BLaER1 treated with 17β-estradiol and CSF1 and Interleukin-3, amounts not matched to agents 10 nM and 100 nM (cell line): ENCODE measurements at regions not wholly inside any gene's neighbourhood (a gene's known extent, or its start where the extent isn't known, plus 50 kb on each side); places are given as distances from the start of the nearest gene placed in this dataset.

Source experiments
- H3K27ac ChIP-seq, 11 experiments: shearing (Covaris generic); formaldehyde crosslinking; 2 replicates each; pipeline ENCODE4 v1.8.1; 2022
- H3K27me3 ChIP-seq, 11 experiments: shearing (Covaris generic); formaldehyde crosslinking; 2 replicates each; pipeline ENCODE4 v1.8.1; 2022
- H3K36me3 ChIP-seq, 11 experiments: shearing (Covaris generic); formaldehyde crosslinking; 2 replicates each; pipeline ENCODE4 v1.8.1; 2022
- H3K4me1 ChIP-seq, 10 experiments: shearing (Covaris generic); formaldehyde crosslinking; 2 replicates each; pipeline ENCODE4 v1.8.1; 2022
- H3K4me2 ChIP-seq, 11 experiments: shearing (Covaris generic); formaldehyde crosslinking; 2 replicates each; pipeline ENCODE4 v1.8.1; 2022
- H3K4me3 ChIP-seq, 10 experiments: shearing (Covaris generic); formaldehyde crosslinking; 2 replicates each; pipeline ENCODE4 v1.8.1; 2022
- H3K9ac ChIP-seq, 11 experiments: shearing (Covaris generic); formaldehyde crosslinking; 2 replicates each; pipeline ENCODE4 v1.8.1; 2022
- H3K9me3 ChIP-seq, 11 experiments: shearing (Covaris generic); formaldehyde crosslinking; replicated peaks in 1 of 11; 2 replicates each; pipeline ENCODE4 v1.8.1; 2022
- H4K20me1 ChIP-seq, 11 experiments: shearing (Covaris generic); formaldehyde crosslinking; 2 replicates each; pipeline ENCODE4 v1.8.1; 2022
- Cebpa-rat ChIP-seq, 11 experiments: shearing (Covaris generic); IDR thresholded peaks; 2 replicates each; pipeline ENCODE4 v1.8.1; 2022

DNA sequence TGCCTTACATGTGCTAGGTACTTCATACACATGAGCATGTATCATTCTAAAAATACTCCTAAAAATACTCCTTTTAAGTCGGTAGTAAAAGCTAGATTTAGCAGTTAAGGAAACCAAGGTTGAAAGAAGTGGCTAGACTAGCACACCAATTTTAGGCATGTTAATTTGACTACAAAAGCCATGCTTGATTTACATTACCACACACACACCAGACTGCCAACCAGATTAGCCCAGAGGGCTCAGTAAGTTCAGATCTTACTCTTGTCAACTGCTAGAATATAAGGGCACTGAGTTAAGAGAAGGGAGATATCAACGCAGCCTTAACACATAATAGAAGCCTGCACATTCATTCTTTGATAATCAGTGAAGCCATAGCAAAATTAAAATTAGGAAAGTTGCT lies 117.9 kb downstream of the MID1IP1 start:
- H3K27me3 ChIP-seq: no peaks in the 10 kb centered on the region
- H3K27ac ChIP-seq: no peak overlapping the region
- no peaks in the 10 kb centered on the region for H4K20me1 ChIP-seq
- no peak overlapping the region for H3K4me3 ChIP-seq
- no peaks in the 10 kb centered on the region for H3K36me3 ChIP-seq
- H3K9me3 ChIP-seq: peaks cover 0 to 7% (median 2%) of the 10 kb centered on the region in 11 experiments; a peak in 8 of 22 replicates
- TF ChIP-seq Cebpa-rat (IDR thresholded peaks at IDR 0.05): no peak
- no peak overlapping the region for H3K9ac ChIP-seq
- H3K4me1 ChIP-seq: peaks cover 0 to 17% (median 4%) of the 10 kb centered on the region in 10 experiments; a peak in 8 of 20 replicates
- no peak overlapping the region for H3K4me2 ChIP-seq

DNA sequence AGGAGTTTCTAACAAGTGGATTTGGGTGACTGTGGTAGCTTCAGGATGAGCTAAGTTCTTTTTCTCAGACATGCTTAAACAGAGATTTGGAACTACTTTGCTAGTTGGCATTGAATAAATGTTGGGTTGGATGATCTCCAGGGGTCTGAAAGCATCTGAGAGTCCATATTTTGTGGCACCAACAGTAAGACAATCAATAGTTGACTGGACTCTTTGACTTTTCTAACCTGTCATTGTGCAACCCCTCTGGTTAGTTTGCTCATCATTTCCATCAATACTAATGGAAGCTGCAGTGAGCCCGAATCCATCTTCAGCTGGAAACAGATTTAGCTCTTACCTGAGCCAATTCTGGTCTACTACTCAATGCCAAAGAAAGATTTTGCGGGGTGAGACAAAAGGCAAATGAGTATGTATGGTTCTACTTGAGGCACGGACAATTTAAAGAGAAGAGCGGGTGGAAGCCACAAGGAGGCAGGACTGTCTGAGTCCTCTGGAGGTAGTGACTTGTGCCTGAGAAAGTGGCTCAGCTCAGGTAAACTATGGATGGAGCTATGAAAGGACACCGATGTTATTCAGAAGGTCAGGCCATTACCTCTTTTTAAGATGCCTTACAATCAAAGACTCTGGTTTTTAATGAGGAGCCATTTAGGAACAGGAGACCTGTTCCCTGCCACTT lies 118.7 kb downstream of the MID1IP1 start:
- no peak for TF ChIP-seq Cebpa-rat (IDR thresholded peaks at IDR 0.05)
- Histone ChIP-seq H3K4me2 (no peak overlapping the region), H3K9ac (no peak overlapping the region), H3K4me1 (peaks cover 0 to 17% (median 4%) of the 10 kb centered on the region in 10 experiments; a peak in 8 of 20 replicates), H3K27me3 (no peaks in the 10 kb centered on the region), H3K27ac (no peak overlapping the region), H3K9me3 (0 out of 22 replicates have a peak, but pooled peaks cover 0 to 7% (median 0%) of the 10 kb centered on the region in 11 experiments), H4K20me1 (no peaks in the 10 kb centered on the region), H3K36me3 (no peaks in the 10 kb centered on the region), H3K4me3 (no peak overlapping the region)

DNA sequence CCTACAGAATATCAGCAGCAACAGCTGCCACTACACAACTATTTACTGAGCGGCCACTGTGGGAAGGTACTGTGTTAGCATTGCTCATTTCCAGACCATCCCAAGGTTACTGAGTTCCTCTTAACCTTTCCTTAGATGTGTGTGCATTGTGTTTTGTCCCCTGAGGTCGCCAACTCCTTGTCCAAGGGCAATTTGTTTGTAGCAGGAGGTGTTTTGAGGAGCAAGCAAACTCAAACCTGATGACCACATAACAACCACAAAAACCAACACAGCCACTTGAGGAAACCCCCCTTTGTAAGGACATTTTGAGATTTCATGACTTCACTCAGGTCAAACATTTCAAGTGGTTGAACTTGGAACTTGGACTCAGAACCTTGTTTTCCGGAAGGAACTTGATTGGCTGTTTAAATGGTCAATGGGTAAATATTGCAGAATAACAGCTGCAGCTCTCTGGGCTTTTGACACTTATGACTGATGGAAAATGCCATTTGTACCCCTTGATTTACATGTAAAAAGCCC lies 122.3 kb downstream of the MID1IP1 start:
- H3K4me3 ChIP-seq: no peak overlapping the region
- no peak overlapping the region for H3K9ac ChIP-seq
- H3K36me3 ChIP-seq: no peaks in the 10 kb centered on the region
- no peaks in the 10 kb centered on the region for H3K27me3 ChIP-seq
- H3K4me2 ChIP-seq: no peak overlapping the region
- H3K27ac ChIP-seq: no peak overlapping the region
- TF ChIP-seq Cebpa-rat (IDR thresholded peaks at IDR 0.05): no peak
- no peaks in the 10 kb centered on the region for H3K4me1 ChIP-seq
- H3K9me3 ChIP-seq: peaks cover 0 to 7% (median 0%) of the 10 kb centered on the region in 11 experiments; a peak in 1 of 22 replicates
- no peaks in the 10 kb centered on the region for H4K20me1 ChIP-seq

DNA sequence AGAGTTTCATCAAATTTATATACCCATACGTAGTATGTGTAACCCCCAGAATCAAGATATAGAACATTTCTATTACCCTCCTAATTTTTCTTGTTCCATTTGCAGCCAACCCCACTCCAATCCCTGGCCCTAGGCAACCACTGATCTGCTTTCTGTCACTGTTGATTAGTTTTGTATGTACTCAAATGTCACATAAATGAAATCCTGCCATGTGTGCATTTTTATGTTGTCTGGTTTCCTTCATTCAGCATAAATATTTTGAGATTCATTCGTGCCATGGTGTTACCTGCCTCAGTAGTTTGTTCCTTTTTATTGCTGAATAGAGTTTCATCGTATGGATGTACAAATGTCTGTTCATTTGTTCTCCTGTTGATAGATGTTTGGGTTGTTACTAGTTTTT lies 126.3 kb downstream of the MID1IP1 start:
- H3K9ac ChIP-seq: no peak overlapping the region
- H4K20me1 ChIP-seq: no peaks in the 10 kb centered on the region
- H3K9me3 ChIP-seq: peaks cover 0 to 7% (median 0%) of the 10 kb centered on the region in 11 experiments; a peak in 2 of 22 replicates
- H3K4me3 ChIP-seq: no peak overlapping the region
- TF ChIP-seq Cebpa-rat (IDR thresholded peaks at IDR 0.05): no peak
- H3K36me3 ChIP-seq: no peaks in the 10 kb centered on the region
- no peak overlapping the region for H3K27ac ChIP-seq
- H3K4me2 ChIP-seq: no peak overlapping the region
- H3K4me1 ChIP-seq: no peaks in the 10 kb centered on the region
- no peaks in the 10 kb centered on the region for H3K27me3 ChIP-seq

DNA sequence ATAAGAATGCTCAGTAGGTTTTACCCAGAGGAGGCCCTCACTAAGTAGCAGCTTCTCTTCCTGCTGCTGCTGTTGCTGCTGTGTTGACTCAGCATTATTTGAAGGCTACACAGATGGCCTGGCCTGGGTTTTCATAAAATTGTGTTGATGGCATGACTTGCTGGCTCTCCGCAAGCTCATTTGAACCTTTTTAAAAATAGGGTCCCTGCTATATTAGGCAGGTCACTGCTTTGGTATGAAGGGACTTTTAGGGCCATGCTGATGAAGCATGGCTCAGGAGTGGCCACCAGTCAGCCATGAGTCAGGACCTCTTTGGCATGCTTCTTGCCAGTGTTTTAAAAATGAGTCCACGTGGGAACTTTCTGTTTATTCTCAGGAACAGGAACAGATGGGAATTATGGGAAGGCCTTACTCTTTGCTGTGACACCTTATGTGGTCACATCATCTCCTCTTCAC lies 128.7 kb downstream of the MID1IP1 start:
- Histone ChIP-seq H3K27me3 (no peaks in the 10 kb centered on the region), H3K9me3 (peaks cover 0 to 3% (median 0%) of the 10 kb centered on the region in 11 experiments; a peak in 3 of 22 replicates), H3K4me2 (no peak overlapping the region), H3K27ac (no peak overlapping the region), H3K4me3 (no peak overlapping the region), H3K9ac (no peak overlapping the region), H4K20me1 (no peaks in the 10 kb centered on the region), H3K4me1 (no peaks in the 10 kb centered on the region), H3K36me3 (no peaks in the 10 kb centered on the region)
- no peak for TF ChIP-seq Cebpa-rat (IDR thresholded peaks at IDR 0.05)

DNA sequence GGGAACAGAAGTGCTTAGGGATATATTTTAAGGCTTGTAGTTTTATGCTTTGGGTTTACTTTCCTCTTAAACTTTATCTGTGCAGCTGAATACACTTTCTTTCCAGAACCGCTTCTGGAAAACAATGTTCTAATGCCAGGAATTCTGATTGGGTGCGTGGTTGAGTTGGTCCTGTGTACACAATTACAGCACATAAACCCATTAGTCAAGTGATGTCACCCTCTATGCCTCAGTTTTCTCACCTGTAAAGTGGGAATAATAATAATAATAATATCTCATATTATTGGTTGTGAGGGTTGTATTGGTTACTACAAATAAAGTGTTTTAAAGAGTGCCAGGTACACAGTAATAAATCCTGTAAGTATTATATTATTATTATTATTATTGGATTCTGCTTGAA lies 129.2 kb downstream of the MID1IP1 start:
- H3K4me2 ChIP-seq: no peak overlapping the region
- no peak overlapping the region for H3K27ac ChIP-seq
- peaks cover 0 to 6% (median 0%) of the 10 kb centered on the region in 11 experiments; a peak in 3 of 22 replicates for H3K9me3 ChIP-seq
- H4K20me1 ChIP-seq: no peaks in the 10 kb centered on the region
- no peaks in the 10 kb centered on the region for H3K27me3 ChIP-seq
- H3K4me3 ChIP-seq: no peak overlapping the region
- no peak for TF ChIP-seq Cebpa-rat (IDR thresholded peaks at IDR 0.05)
- H3K4me1 ChIP-seq: no peaks in the 10 kb centered on the region
- H3K36me3 ChIP-seq: no peaks in the 10 kb centered on the region
- no peak overlapping the region for H3K9ac ChIP-seq

DNA sequence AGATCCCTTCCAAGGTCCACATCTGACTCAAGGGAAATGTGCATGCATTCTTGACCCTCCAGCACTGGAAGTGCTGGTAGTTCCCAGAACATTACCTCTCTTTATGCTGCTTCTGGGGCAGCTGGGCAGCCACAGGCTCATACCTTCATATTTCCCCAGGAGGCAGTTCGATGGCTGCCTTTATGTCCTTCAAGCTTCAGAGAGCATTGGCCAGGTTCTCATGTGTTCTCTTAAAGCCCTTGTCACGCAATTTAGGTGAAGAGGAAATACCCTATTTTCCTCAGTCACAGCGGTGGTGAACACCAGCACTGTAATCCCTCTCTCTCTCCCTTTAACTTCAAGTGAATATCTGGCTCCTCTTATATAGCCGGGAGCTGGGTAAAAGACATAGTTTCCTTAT lies 134.3 kb downstream of the MID1IP1 start:
- Histone ChIP-seq H3K27ac (no peak overlapping the region), H3K36me3 (no peaks in the 10 kb centered on the region)
- TF ChIP-seq Cebpa-rat (IDR thresholded peaks at IDR 0.05): no peak

DNA sequence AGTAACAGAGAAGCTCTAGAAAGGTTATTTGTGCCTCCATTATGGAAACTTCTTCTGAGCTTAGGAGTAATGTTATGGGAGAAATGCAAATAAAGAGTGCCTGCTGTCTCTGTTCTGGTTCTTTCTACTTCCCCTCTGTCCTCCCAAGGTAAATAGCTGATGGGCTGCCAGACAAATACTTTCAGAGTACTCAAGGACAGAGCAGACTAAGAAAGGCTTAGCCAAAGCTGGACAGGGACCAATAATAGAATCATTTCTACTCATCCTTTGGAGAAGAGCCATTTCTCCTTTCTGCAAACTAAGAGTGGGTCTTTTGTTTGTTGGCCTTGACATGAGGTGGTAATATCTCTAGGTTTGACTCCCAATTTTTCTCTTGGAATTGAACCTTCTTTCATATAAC lies 136.1 kb downstream of the MID1IP1 start:
- no peak for TF ChIP-seq Cebpa-rat (IDR thresholded peaks at IDR 0.05)
- H3K4me3 ChIP-seq: no peak overlapping the region
- no peaks in the 10 kb centered on the region for H4K20me1 ChIP-seq
- H3K9me3 ChIP-seq: peaks cover 0 to 25% (median 16%) of the 10 kb centered on the region in 11 experiments; a peak in 12 of 22 replicates
- no peak overlapping the region for H3K27ac ChIP-seq
- H3K9ac ChIP-seq: no peak overlapping the region
- H3K36me3 ChIP-seq: no peaks in the 10 kb centered on the region
- H3K4me2 ChIP-seq: no peak overlapping the region
- H3K4me1 ChIP-seq: no peaks in the 10 kb centered on the region
- H3K27me3 ChIP-seq: no peaks in the 10 kb centered on the region

More for the DNA sequence above, 134.3 kb downstream of the MID1IP1 start:
- Histone ChIP-seq H3K9ac (no peak overlapping the region), H3K9me3 (peaks cover 0 to 9% (median 3%) of the 10 kb centered on the region in 11 experiments; a peak in 3 of 22 replicates), H3K27me3 (no peaks in the 10 kb centered on the region), H3K4me1 (no peaks in the 10 kb centered on the region), H3K4me3 (no peak overlapping the region), H4K20me1 (no peaks in the 10 kb centered on the region), H3K4me2 (no peak overlapping the region)

DNA sequence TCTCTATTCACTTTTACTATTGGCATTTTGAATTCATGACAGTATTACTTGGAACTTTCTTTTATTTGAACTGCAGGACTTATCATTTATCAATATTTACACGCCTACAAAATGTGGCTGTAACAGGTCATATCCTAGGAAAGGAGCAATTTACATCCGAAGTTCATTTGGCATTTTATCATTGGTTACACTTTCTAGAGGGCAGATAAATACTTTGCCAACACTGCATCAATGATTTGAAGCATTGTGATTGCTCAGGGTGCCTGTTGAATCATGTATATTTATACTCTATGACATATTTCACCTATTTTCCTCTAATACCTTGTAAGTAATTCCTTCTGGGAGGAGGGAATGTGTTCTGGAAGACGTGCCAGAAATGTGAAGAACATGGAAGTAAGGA lies 136.7 kb downstream of the MID1IP1 start:
- H3K9me3 ChIP-seq: peaks cover 2 to 30% (median 21%) of the 10 kb centered on the region in 11 experiments
- no peak overlapping the region for H3K4me3 ChIP-seq
- no peaks in the 10 kb centered on the region for H3K36me3 ChIP-seq
- no peak overlapping the region for H3K27ac ChIP-seq
- H3K27me3 ChIP-seq: no peaks in the 10 kb centered on the region
- H3K4me1 ChIP-seq: no peaks in the 10 kb centered on the region
- no peak overlapping the region for H3K9ac ChIP-seq
- TF ChIP-seq Cebpa-rat (IDR thresholded peaks at IDR 0.05): no peak
- no peak overlapping the region for H3K4me2 ChIP-seq
- no peaks in the 10 kb centered on the region for H4K20me1 ChIP-seq

DNA sequence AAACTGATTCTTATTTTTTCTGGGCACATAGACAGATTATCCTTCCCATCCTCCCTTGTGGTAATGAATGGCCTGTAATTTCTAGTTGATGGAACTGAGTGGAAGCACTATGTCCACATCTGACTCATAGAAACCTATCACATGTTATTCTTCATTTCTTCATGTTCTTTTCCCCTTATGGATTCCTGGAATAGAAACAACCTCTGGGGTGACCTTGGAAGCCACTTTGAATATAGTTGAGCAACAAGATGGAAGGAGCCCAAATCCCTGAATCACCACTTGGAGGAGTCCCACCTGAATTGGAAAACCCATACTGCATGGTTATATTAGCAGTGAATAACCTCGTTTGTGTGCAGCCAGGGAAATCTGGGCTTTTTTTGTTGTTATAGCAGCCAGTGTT lies 137.8 kb downstream of the MID1IP1 start:
- Histone ChIP-seq H3K4me2 (no peak overlapping the region), H3K9ac (no peak overlapping the region), H4K20me1 (no peaks in the 10 kb centered on the region), H3K4me1 (no peaks in the 10 kb centered on the region), H3K36me3 (no peaks in the 10 kb centered on the region), H3K4me3 (no peak overlapping the region), H3K27ac (no peak overlapping the region), H3K27me3 (no peaks in the 10 kb centered on the region), H3K9me3 (peaks cover 14 to 42% (median 32%) of the 10 kb centered on the region in 11 experiments)
- TF ChIP-seq Cebpa-rat (IDR thresholded peaks at IDR 0.05): no peak
